ENCODE measurements at regions not wholly inside any gene's neighbourhood (a gene's known extent, or its start where the extent isn't known, plus 50 kb on each side); places are given as distances from the start of the nearest gene placed in this dataset.

- DNase-seq (ENCODE audit: insufficient read length, low spot score) (no peak), FAIRE-seq (no peak)
- TF ChIP-seq POLR2AphosphoS5 (IDR thresholded peaks at IDR 0.05; ENCODE audit: low read depth, low read length) (no peak), POU2F2 (IDR thresholded peaks at IDR 0.05; ENCODE audit: low read depth, low read length) (no peak), POLR2A (IDR thresholded peaks at IDR 0.05; ENCODE audit: low read depth, low read length) (no peak), SPI1 (IDR thresholded peaks at IDR 0.05; ENCODE audit: low read depth, low read length) (no peak), PAX5 (IDR thresholded peaks at IDR 0.05; ENCODE audit: insufficient read depth, low read length, severe bottlenecking) (no peak), TAF1 (IDR thresholded peaks at IDR 0.05; ENCODE audit: low read depth, low read length) (no peak)
Observed at GRCh38 chr6:117018771-117019170, 141.7 kb downstream of the RFX6 start.

GRCh38 chr6:117022774-117023173 is 145.7 kb downstream of the RFX6 start:
- DNase-seq (ENCODE audit: insufficient read length, low spot score) = no peak
- no peak for FAIRE-seq
- TF ChIP-seq TAF1 (IDR thresholded peaks at IDR 0.05; ENCODE audit: low read depth, low read length) = no peak
- no peak for TF ChIP-seq POU2F2 (IDR thresholded peaks at IDR 0.05; ENCODE audit: low read depth, low read length)
- no peak for TF ChIP-seq SPI1 (IDR thresholded peaks at IDR 0.05; ENCODE audit: low read depth, low read length)
- no peak for TF ChIP-seq POLR2A (IDR thresholded peaks at IDR 0.05; ENCODE audit: low read depth, low read length)
- no peak for TF ChIP-seq PAX5 (IDR thresholded peaks at IDR 0.05; ENCODE audit: insufficient read depth, low read length, severe bottlenecking)

GRCh38 chr6:117025310-117025709 is 148.3 kb downstream of the RFX6 start:
- TF ChIP-seq POLR2AphosphoS5 (IDR thresholded peaks at IDR 0.05; ENCODE audit: low read depth, low read length) (no peak), SPI1 (IDR thresholded peaks at IDR 0.05; ENCODE audit: low read depth, low read length) (no peak), PAX5 (IDR thresholded peaks at IDR 0.05; ENCODE audit: insufficient read depth, low read length, severe bottlenecking) (no peak), POU2F2 (IDR thresholded peaks at IDR 0.05; ENCODE audit: low read depth, low read length) (no peak), TAF1 (IDR thresholded peaks at IDR 0.05; ENCODE audit: low read depth, low read length) (no peak), POLR2A (IDR thresholded peaks at IDR 0.05; ENCODE audit: low read depth, low read length) (no peak)
- DNase-seq (ENCODE audit: insufficient read length, low spot score) = no peak

GRCh38 chr6:117028256-117028655 is 151.2 kb downstream of the RFX6 start:
- TF ChIP-seq SPI1 (IDR thresholded peaks at IDR 0.05; ENCODE audit: low read depth, low read length) = no peak
- no peak for TF ChIP-seq POLR2AphosphoS5 (IDR thresholded peaks at IDR 0.05; ENCODE audit: low read depth, low read length)
- no peak for TF ChIP-seq PAX5 (IDR thresholded peaks at IDR 0.05; ENCODE audit: insufficient read depth, low read length, severe bottlenecking)
- TF ChIP-seq TAF1 (IDR thresholded peaks at IDR 0.05; ENCODE audit: low read depth, low read length) = no peak
- no peak for TF ChIP-seq POU2F2 (IDR thresholded peaks at IDR 0.05; ENCODE audit: low read depth, low read length)
- TF ChIP-seq POLR2A (IDR thresholded peaks at IDR 0.05; ENCODE audit: low read depth, low read length) = no peak
- DNase-seq (ENCODE audit: insufficient read length, low spot score) (no peak), FAIRE-seq (no peak)

More at GRCh38 chr6:117025310-117025709, 148.3 kb downstream of the RFX6 start:
- no peak for FAIRE-seq

GRCh38 chr6:117034547-117034946 is 157.5 kb downstream of the RFX6 start:
- DNase-seq (ENCODE audit: insufficient read length, low spot score) = no peak
- FAIRE-seq = no peak
- TF ChIP-seq TAF1 (IDR thresholded peaks at IDR 0.05; ENCODE audit: low read depth, low read length) = no peak
- no peak for TF ChIP-seq SPI1 (IDR thresholded peaks at IDR 0.05; ENCODE audit: low read depth, low read length)
- TF ChIP-seq POLR2A (IDR thresholded peaks at IDR 0.05; ENCODE audit: low read depth, low read length) = no peak
- no peak for TF ChIP-seq POU2F2 (IDR thresholded peaks at IDR 0.05; ENCODE audit: low read depth, low read length)
- no peak for TF ChIP-seq PAX5 (IDR thresholded peaks at IDR 0.05; ENCODE audit: insufficient read depth, low read length, severe bottlenecking)
- TF ChIP-seq POLR2AphosphoS5 (IDR thresholded peaks at IDR 0.05; ENCODE audit: low read depth, low read length) = no peak

- FAIRE-seq = no peak
- TF ChIP-seq POLR2AphosphoS5 (IDR thresholded peaks at IDR 0.05; ENCODE audit: low read depth, low read length) (no peak), PAX5 (IDR thresholded peaks at IDR 0.05; ENCODE audit: insufficient read depth, low read length, severe bottlenecking) (no peak), SPI1 (IDR thresholded peaks at IDR 0.05; ENCODE audit: low read depth, low read length) (no peak), POLR2A (IDR thresholded peaks at IDR 0.05; ENCODE audit: low read depth, low read length) (no peak), POU2F2 (IDR thresholded peaks at IDR 0.05; ENCODE audit: low read depth, low read length) (no peak), TAF1 (IDR thresholded peaks at IDR 0.05; ENCODE audit: low read depth, low read length) (no peak)
Observed at GRCh38 chr6:117034971-117035370, 157.9 kb downstream of the RFX6 start.

GRCh38 chr6:117050301-117050700 is 173.3 kb downstream of the RFX6 start:
- TF ChIP-seq PAX5 (IDR thresholded peaks at IDR 0.05; ENCODE audit: insufficient read depth, low read length, severe bottlenecking) (no peak), POLR2A (IDR thresholded peaks at IDR 0.05; ENCODE audit: low read depth, low read length) (no peak)
- no peak for FAIRE-seq
- DNase-seq (ENCODE audit: insufficient read length, low spot score) = no peak

More at GRCh38 chr6:117034971-117035370, 157.9 kb downstream of the RFX6 start:
- DNase-seq (ENCODE audit: insufficient read length, low spot score) = no peak

- TF ChIP-seq POLR2AphosphoS5 (IDR thresholded peaks at IDR 0.05; ENCODE audit: low read depth, low read length) (no peak), SPI1 (IDR thresholded peaks at IDR 0.05; ENCODE audit: low read depth, low read length) (no peak), TAF1 (IDR thresholded peaks at IDR 0.05; ENCODE audit: low read depth, low read length) (no peak), POU2F2 (IDR thresholded peaks at IDR 0.05; ENCODE audit: low read depth, low read length) (no peak), PAX5 (IDR thresholded peaks at IDR 0.05; ENCODE audit: insufficient read depth, low read length, severe bottlenecking) (no peak), POLR2A (IDR thresholded peaks at IDR 0.05; ENCODE audit: low read depth, low read length) (no peak)
- DNase-seq (ENCODE audit: insufficient read length, low spot score) = no peak
- FAIRE-seq = no peak
Observed at GRCh38 chr6:117072134-117072533, 193.2 kb upstream of the VGLL2 start.

- DNase-seq (ENCODE audit: insufficient read length, low spot score) (no peak), FAIRE-seq (no peak)
- TF ChIP-seq PAX5 (IDR thresholded peaks at IDR 0.05; ENCODE audit: insufficient read depth, low read length, severe bottlenecking) (no peak), POLR2A (IDR thresholded peaks at IDR 0.05; ENCODE audit: low read depth, low read length) (no peak), POLR2AphosphoS5 (IDR thresholded peaks at IDR 0.05; ENCODE audit: low read depth, low read length) (no peak), TAF1 (IDR thresholded peaks at IDR 0.05; ENCODE audit: low read depth, low read length) (no peak), SPI1 (IDR thresholded peaks at IDR 0.05; ENCODE audit: low read depth, low read length) (no peak), POU2F2 (IDR thresholded peaks at IDR 0.05; ENCODE audit: low read depth, low read length) (no peak)
Observed at GRCh38 chr6:117072781-117073180, 192.6 kb upstream of the VGLL2 start.

- DNase-seq (ENCODE audit: insufficient read length, low spot score) = no peak
- TF ChIP-seq POLR2AphosphoS5 (IDR thresholded peaks at IDR 0.05; ENCODE audit: low read depth, low read length) (no peak), POU2F2 (IDR thresholded peaks at IDR 0.05; ENCODE audit: low read depth, low read length) (no peak), SPI1 (IDR thresholded peaks at IDR 0.05; ENCODE audit: low read depth, low read length) (no peak), PAX5 (IDR thresholded peaks at IDR 0.05; ENCODE audit: insufficient read depth, low read length, severe bottlenecking) (no peak), TAF1 (IDR thresholded peaks at IDR 0.05; ENCODE audit: low read depth, low read length) (no peak), POLR2A (IDR thresholded peaks at IDR 0.05; ENCODE audit: low read depth, low read length) (no peak)
- no peak for FAIRE-seq
Observed at GRCh38 chr6:117074672-117075071, 190.7 kb upstream of the VGLL2 start.

Measured in GM12891 (cell line).